GM18520 (cell line): ENCODE measurements at regions not wholly inside any gene's neighbourhood (a gene's known extent, or its start where the extent isn't known, plus 50 kb on each side); places are given as distances from the start of the nearest gene placed in this dataset.

ENCODE experiments used
- ATAC-seq: cut with Tn5 transposase; IDR thresholded peaks from one replicate; pipeline ENCODE4 v1.9.1; 2021; ENCODE audit not compliant: unreplicated experiment

DNA sequence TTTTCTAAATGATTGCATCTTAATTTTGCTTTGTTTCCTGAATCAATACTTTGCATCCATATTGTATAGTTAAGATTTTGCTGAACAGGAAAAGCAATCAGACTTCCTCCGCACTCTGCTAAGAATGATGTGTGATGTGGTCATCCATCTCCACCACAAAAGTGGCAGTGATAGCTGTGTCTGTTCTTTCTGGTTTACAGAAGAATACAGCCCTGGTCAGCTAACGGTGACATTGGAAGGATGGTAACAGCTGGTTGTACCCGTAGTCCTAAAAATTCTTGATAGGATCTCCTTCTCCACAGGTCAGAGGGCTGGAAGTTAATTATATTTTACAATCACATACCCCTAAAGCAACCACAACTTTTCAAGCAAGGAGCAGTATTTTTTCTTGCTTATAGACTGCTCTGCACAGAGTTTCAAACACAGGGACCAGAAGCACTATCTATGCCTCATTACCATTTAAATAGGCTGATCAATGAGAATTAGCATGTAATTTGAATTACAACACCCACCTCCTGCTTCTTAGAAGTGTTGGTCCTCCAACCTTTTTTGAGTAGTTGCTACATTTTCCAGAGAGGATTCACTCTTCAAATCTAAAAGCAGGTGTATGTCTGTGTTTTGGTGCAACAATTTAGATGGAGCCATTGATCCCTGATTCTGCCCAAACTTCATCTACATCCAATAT, 1191.9 kb upstream of the NUDT12 start:
- no peak for ATAC-seq

- ATAC-seq, result no peak
Observed at GRCh38 chr5:104751969-104752368, 1189.4 kb upstream of the NUDT12 start.

- ATAC-seq, result no peak
Observed at GRCh38 chr5:104739905-104740304, 1177.3 kb upstream of the NUDT12 start.

- no peak for ATAC-seq
Observed at GRCh38 chr5:104739503-104739902, 1176.9 kb upstream of the NUDT12 start.

- ATAC-seq, result no peak
Observed at GRCh38 chr5:104736073-104736472, 1173.5 kb upstream of the NUDT12 start.

DNA sequence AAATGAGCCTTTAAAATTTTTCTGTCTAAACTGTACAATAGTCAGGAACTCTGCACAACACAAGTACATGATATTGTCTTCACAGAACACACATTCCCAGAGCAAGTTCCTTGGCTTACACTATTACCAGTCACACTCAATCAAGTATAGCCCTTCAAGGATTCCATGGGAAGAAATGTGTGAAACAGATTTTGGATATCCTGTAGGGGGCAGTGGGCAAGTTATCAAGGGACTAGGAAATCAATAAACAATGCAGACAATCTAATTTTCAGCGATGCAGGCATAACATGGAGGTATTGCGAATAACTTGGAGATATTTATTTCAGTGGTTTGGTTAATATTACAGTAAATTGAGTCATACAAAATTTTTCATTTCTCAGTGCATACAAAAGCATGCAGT, 1171.5 kb upstream of the NUDT12 start:
- no peak for ATAC-seq

DNA sequence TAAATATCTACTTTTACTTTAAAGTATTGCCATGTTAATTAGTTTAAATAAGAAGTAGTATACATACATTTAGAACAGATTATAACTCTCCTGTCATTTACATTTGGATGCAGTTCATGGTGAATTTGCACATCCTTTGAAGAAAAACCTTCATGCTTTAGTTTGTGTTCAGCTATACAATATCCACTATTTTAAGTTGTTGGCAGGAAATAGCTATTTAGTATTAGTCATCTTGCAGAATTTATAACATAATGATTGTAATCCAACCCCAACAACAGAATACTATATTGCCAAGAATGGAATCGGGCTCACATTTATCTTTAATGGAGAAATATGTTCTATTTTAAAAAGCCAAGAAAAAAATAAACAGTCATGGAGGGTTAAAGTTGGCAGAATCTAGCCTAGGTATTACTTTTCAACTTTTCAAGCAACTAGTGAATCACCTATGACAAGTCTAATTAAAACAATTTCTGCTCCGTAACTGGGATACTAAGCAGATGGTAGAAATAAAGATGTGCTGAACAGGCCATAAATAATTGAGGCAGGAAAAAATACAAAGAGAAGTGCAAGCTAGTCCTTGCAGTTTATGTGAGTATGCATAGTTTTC, 1170.6 kb upstream of the NUDT12 start:
- no peak for ATAC-seq

GRCh38 chr5:104731331-104731730, 1168.7 kb upstream of the NUDT12 start:
- ATAC-seq, result no peak

DNA sequence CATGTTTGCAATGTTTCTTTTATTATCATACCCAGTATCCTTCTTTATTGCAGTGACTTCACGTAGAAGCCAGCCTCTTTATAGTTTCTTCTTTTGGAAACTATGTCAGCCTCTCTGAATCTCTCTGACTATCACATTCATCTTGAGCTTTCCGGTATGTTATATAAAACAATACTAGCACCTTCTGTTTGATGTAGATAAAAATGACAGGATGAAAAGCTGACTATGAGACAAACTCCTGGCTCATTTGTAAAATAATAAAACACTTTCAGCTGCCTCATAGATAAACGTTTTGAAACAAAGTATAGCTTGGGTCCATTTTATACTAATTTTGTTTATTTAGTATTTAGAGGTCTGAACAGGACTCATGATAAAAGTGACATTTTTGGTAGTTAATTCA, 1145.4 kb upstream of the NUDT12 start:
- no peak for ATAC-seq

DNA sequence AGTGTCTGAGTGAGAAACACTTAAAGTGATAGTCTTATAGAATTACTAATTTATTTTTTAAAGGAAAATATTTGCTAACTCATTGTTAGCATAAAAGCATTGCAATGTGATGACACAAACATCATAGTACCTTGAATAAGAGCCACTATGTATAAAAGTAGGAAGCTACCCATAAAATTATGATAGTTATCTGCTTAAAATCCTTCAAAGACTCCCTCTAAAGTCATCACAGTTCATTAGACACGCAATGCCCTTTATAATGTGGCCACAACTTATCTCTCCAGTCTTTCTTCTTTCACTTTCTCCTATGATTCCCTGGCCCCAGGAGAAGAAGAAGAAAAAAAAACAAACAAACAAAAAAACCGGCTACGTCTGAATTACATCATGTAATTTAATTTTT, 1144.0 kb upstream of the NUDT12 start:
- ATAC-seq, result no peak

GRCh38 chr5:104702212-104702611, 1139.6 kb upstream of the NUDT12 start:
- no peak for ATAC-seq

DNA sequence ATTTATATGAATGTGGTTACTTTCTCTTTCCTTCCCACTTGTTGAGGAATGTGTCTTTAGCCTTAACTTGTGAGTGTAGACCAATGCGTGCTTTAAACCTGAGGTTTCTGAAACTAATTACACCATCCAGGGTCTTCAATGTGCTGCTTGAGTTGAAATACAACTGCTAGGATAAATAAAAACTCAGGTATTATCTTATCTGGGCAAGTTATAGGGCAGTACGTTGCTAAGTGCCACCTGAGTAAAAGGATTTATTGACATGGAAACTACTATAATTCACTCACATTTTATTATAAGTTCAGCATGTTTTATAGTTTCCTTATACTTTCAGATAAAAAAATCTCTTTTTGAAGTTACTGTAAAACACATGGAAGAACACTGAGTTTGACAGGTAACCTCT, 1136.8 kb upstream of the NUDT12 start:
- no peak for ATAC-seq

DNA sequence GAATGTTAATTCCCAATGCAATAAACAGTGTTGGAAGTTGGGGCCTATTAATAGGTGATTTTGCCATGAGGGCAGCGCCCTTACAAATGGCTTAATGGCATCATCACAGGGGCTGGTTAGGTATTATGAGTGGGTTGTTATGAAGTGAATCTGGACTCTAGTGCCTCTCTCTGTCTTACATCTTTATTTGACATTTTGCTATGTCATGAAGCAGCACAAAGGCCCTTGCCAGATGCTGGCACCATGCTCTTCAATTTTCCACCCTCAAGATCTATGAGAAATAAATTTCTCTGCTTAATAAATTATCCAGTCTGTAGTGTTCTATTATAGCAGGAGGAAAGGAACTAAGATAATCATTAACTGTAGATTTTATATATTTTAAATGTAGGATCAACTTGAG, 1098.7 kb upstream of the NUDT12 start:
- no peak for ATAC-seq

GRCh38 chr5:104659497-104659896, 1096.9 kb upstream of the NUDT12 start:
- ATAC-seq, result no peak

DNA sequence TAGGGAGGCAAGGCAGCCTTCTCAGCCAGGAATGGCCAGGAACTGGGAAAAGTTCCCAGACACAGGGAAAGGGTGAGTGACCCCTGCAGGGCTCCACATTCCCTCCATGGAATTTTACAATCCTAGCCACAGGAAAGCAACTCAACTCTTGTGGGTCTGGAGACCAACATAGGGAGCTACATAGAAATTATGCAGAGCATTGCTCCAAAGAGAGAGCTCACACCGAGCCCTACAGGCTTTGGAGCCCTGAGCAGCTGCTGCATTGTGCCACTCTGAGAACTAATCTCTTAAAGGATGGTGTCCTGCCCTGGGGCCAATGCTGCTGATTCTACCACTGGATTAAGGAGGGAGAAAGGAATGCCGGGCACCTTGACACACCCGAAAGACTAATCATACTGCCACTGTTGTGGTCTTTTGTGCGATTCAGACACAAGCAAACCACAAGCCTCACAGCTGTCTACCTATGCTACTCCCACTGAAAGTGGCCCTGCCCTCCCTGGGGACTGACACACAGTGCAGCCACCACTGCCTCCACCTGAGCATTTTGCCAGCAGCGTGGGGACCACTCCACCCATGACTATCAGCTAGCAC, 1089.8 kb upstream of the NUDT12 start:
- ATAC-seq, result no peak

DNA sequence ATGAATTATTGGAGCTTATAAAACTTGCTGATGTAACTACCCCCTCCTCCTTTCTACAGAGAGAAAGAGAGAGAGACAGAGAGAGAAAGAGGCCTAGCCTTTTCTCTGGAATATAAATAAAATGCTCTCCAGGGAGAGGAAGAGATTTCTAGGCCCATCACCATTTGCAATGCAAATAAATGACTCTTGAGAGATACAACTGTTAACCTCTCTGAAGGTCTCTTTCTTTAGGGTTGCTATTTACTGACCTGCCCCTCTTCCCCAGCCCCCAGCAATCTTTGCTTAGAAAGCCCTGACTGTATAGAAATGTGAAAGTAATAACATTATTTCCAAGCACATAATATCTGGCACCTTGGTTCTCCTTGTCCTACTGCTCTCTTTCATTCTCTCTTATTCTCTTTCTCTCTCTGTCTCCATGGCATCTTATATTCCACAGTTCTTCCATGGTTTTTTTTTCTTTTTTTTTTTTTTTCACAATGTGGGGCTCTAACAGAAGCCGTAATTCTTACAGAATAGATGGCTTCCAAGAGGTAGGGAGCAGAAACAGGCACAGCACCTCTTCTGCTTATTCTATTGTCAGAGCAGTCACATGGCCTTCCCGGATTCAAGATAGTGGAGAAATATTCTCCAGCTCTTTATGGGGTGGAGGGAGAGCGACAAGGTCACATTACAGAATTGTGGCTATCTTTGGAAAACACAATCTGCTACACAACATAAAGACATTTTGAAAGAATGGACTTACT, 1087.9 kb upstream of the NUDT12 start:
- no peak for ATAC-seq

GRCh38 chr5:104646416-104646815, 1083.8 kb upstream of the NUDT12 start:
- ATAC-seq, result no peak

DNA sequence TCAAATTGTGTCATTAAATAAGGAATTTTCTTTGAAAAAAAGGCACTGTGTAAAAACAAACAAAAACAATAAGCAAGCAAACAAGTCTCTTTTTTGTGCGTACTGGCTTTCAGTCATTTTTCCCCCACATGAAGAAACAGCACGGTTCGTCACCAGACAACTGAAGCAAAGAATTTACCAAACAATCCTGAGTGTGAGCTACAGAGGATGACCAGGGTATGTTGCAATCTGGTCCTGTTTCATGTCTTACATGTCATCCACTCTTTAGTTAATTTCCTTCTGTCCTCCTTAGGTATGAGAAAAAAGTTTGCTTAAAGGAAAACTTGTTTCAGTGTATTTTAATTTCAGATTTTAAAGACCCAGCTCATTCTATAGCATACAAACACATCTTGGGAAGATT, 1080.7 kb upstream of the NUDT12 start:
- no peak for ATAC-seq

DNA sequence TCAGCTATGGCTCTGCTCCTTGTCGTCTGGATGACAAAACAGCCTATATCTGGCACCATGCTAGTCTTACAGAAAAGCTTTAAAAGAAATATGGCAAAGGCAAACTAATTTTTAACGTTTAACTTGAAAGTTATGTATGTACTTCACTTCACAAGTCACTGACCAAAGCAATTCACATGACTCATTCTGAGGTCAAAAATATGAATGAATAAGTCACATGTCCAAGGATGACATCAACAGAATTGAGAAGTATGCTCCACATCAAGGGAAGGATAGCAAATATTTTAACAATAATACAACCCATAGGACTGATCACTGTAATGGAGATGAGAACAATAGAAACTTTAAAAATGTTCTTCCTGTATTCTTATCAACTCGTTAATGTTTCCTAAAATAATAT, 1072.6 kb upstream of the NUDT12 start:
- ATAC-seq, result no peak

- ATAC-seq, result no peak
Observed at GRCh38 chr5:104628911-104629310, 1066.3 kb upstream of the NUDT12 start.

- no peak for ATAC-seq
Observed at GRCh38 chr5:104626122-104626521, 1063.5 kb upstream of the NUDT12 start.

GRCh38 chr5:104612005-104612404, 1049.4 kb upstream of the NUDT12 start:
- no peak for ATAC-seq
